IMR-90 (cell line): ENCODE measurements at regions not wholly inside any gene's neighbourhood (a gene's known extent, or its start where the extent isn't known, plus 50 kb on each side); places are given as distances from the start of the nearest gene placed in this dataset.

Experiments
- ATAC-seq: fragments of 200-7000 bp; cut with Tn5 transposase; 2 replicates; pipeline ENCODE4 v1.9.1; 2020; ENCODE audit warnings: low read depth, mild to moderate bottlenecking, moderate library complexity
- BruUV-seq: library from RNA; stranded (reverse); fragments of 400-500 nt; replicated peaks from 2 replicates; lab custom pipeline; 2021; lab: Mats Ljungman, UMichigan
- CTCF ChIA-PET: fragments of 300-600 bp; formaldehyde crosslinking; extraction: SDS; loops from one replicate; lab custom pipeline; 2021; ENCODE audit warnings: antibody characterized with exemption; lab: Yijun Ruan, JAX
- POLR2A ChIA-PET: fragments of 300-600 bp; sonication (Branson Sonifier 250); formaldehyde crosslinking; loops from one replicate; lab custom pipeline; 2022; ENCODE audit warnings: antibody characterized with exemption; ENCODE audit not compliant: unreplicated experiment; lab: Charles Lee
- DNase-seq: peaks from one replicate; pipeline ENCODE4 v3.0.0; 2013
- H2AFZ ChIP-seq: replicated peaks from 2 replicates; pipeline ENCODE3; 2013; ENCODE audit warnings: low read length, mild to moderate bottlenecking; ENCODE audit not compliant: poor library complexity
- H2AK5ac ChIP-seq: 2 replicates; pipeline ENCODE4 v1.6.1; 2013; ENCODE audit warnings: low read depth, low read length, inconsistent platforms
- H2AK9ac ChIP-seq: replicated peaks from 2 replicates; pipeline ENCODE3; 2013; ENCODE audit warnings: mild to moderate bottlenecking, low read depth, low read length, moderate library complexity; ENCODE audit not compliant: poor library complexity
- H2BK120ac ChIP-seq: 2 replicates; pipeline ENCODE4 v1.6.1; 2013; ENCODE audit warnings: low read depth, low read length, inconsistent platforms
- H2BK15ac ChIP-seq: 3 replicates; pipeline ENCODE4 v1.6.1; 2013; ENCODE audit warnings: low read depth, low read length, inconsistent platforms
- H2BK20ac ChIP-seq: 2 replicates; pipeline ENCODE4 v1.6.1; 2013; ENCODE audit warnings: low read depth, mild to moderate bottlenecking, inconsistent platforms, low read length, moderate library complexity
- H2BK5ac ChIP-seq: 2 replicates; pipeline ENCODE4 v1.6.1; 2013; ENCODE audit warnings: mild to moderate bottlenecking, low read depth, low read length, inconsistent platforms; ENCODE audit not compliant: poor library complexity, severe bottlenecking
- H3K14ac ChIP-seq: replicated peaks from 2 replicates; pipeline ENCODE4 v1.6.1; 2013; ENCODE audit warnings: low read depth, low read length, inconsistent platforms
- H3K18ac ChIP-seq: 2 replicates; pipeline ENCODE4 v1.6.1; 2013; ENCODE audit warnings: low read depth, low read length, control low read depth
- H3K23ac ChIP-seq: 2 replicates; pipeline ENCODE4 v1.6.1; 2013; ENCODE audit warnings: low read depth, low read length, inconsistent platforms
- H3K27ac ChIP-seq: 2 replicates; pipeline ENCODE4 v1.5.1; 2013; ENCODE audit warnings: mild to moderate bottlenecking, control low read depth, low read length; ENCODE audit not compliant: insufficient read depth
- H3K27me3 ChIP-seq: 2 replicates; pipeline ENCODE4 v1.6.1; 2013; ENCODE audit warnings: low read length; ENCODE audit not compliant: control insufficient read depth, insufficient read depth
- H3K36me3 ChIP-seq: 2 replicates; pipeline ENCODE4 v1.6.1; 2013; ENCODE audit warnings: low read length, mixed read lengths; ENCODE audit not compliant: control insufficient read depth, insufficient read depth
- H3K4ac ChIP-seq: 2 replicates; pipeline ENCODE4 v1.6.1; 2013; ENCODE audit warnings: low read depth, low read length, inconsistent platforms
- H3K4me1 ChIP-seq: 2 replicates; pipeline ENCODE4 v1.6.1; 2013; ENCODE audit warnings: low read length, mixed read lengths; ENCODE audit not compliant: control insufficient read depth, insufficient read depth
- H3K4me2 ChIP-seq: 2 replicates; pipeline ENCODE4 v1.6.1; 2013; ENCODE audit warnings: low read depth, mild to moderate bottlenecking, control low read depth, low read length, moderate library complexity
- H3K4me3 ChIP-seq: 2 replicates; pipeline ENCODE4 v1.5.1; 2013; ENCODE audit warnings: low read depth, mild to moderate bottlenecking, control low read depth, low read length, moderate library complexity; ENCODE audit not compliant: insufficient read depth
- H3K56ac ChIP-seq: 2 replicates; pipeline ENCODE4 v1.6.1; 2013; ENCODE audit warnings: low read length, inconsistent platforms; ENCODE audit not compliant: insufficient read depth; ENCODE audit errors: extremely low read depth
- H3K79me1 ChIP-seq, 2 experiments: 2 replicates each; pipeline ENCODE4 v1.6.1; 2013; ENCODE audit warnings: low read length in 2 of 2, inconsistent platforms in 1 of 2, low read depth in 1 of 2
- H3K9ac ChIP-seq: 2 replicates; pipeline ENCODE4 v1.6.1; 2013; ENCODE audit warnings: low read depth, low read length, control low read depth
- H3K9me1 ChIP-seq: 2 replicates; pipeline ENCODE4 v1.6.1; 2013; ENCODE audit warnings: low read length, inconsistent platforms; ENCODE audit not compliant: insufficient read depth
- H3K9me3 ChIP-seq: 2 replicates; pipeline ENCODE4 v1.6.1; 2013; ENCODE audit warnings: low read length; ENCODE audit not compliant: control insufficient read depth, insufficient read depth
- H4K20me1 ChIP-seq: 2 replicates; pipeline ENCODE4 v1.6.1; 2013; ENCODE audit warnings: low read length, inconsistent platforms; ENCODE audit not compliant: insufficient read depth
- H4K5ac ChIP-seq: 2 replicates; pipeline ENCODE4 v1.6.1; 2013; ENCODE audit warnings: mild to moderate bottlenecking, low read depth, low read length, control low read depth
- H4K8ac ChIP-seq, 2 experiments: 2 replicates each; pipeline ENCODE4 v1.6.1; 2013; ENCODE audit warnings: low read depth in 2 of 2, low read length in 2 of 2, control low read depth in 1 of 2, inconsistent platforms in 1 of 2
- H4K91ac ChIP-seq: 2 replicates; pipeline ENCODE4 v1.6.1; 2013; ENCODE audit warnings: low read depth, low read length, inconsistent platforms; ENCODE audit not compliant: insufficient read depth
- BHLHE40 ChIP-seq: fragments of 150-350 bp; IDR thresholded peaks from 2 replicates; pipeline ENCODE4 v1.6.1; 2016; ENCODE audit warnings: mild to moderate bottlenecking, low read depth, low read length
- MXI1 ChIP-seq: IDR thresholded peaks from 2 replicates; pipeline ENCODE4 v1.6.1; 2012; ENCODE audit warnings: low read depth, mild to moderate bottlenecking, low read length, moderate library complexity, borderline replicate concordance
- WGBS, 2 experiments: methylation state at CpG; one replicate each; pipeline versions ENCODE4 v1.1.5 to v1.1.7; 2013; ENCODE audit warnings: missing lambda C conversion rate in 2 of 2; ENCODE audit not compliant: insufficient read length in 1 of 2; ENCODE audit errors: extremely low coverage in 2 of 2; 5-methylcytosine and 5-hydroxymethylcytosine counted together
- dilution Hi-C: fragments of 300-500 bp; cut with HindIII; formaldehyde crosslinking; loops from one replicate; pipeline ENCODE4 v1.14.3; 2018; ENCODE audit warnings: low sequenced_read_pairs; ENCODE audit not compliant: unreplicated experiment
- in situ Hi-C: fragments of 300-500 bp; cut with MboI; formaldehyde crosslinking; loops from 3 replicates; pipeline ENCODE4 v1.14.3; 2019; ENCODE audit warnings: low sequenced_read_pairs, inconsistent platforms, mixed read lengths
- intact Hi-C: fragments of 100-400 bp; cut with micrococcal nuclease; formaldehyde crosslinking; loops from 2 replicates; pipeline ENCODE4 v1.10.0; 2022
- TF ChIP-seq, protein P1 (sequence below): conservative IDR thresholded peaks from 2 replicates; pipeline ENCODE4 v1.5.1; 2012; ENCODE audit warnings: mild to moderate bottlenecking, low read depth, low read length, improper control_type of control experiment

DNA sequence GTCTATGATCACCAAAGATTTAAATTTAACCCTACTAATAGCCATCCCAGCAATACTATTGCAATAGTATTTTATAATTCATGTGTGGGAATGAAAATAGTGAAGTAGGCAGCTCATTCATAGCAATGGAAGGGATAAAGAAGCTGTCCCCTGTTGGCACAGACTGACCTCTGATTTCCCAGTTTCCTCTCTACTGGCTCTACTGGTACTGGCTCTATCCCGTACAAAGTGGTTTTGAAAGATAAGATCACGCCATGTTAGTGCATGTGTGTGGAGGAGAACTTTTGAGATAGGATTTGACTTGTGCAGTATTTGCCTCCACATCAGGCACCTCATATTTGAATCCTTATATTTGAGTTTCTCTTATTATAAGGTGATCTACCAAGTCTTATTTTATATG, 227.3 kb upstream of the ADGRL2 start:
- in situ Hi-C loops, result no loop called here
- no peak overlapping the region for H2BK5ac ChIP-seq
- CTCF ChIA-PET, result no interaction called here

More for the DNA sequence above, 227.3 kb upstream of the ADGRL2 start:
- intact Hi-C loops (no loop called here), dilution Hi-C loops (no loop called here)
- Histone ChIP-seq H3K4ac (no peak overlapping the region), H3K4me3 (no peak overlapping the region), H2AK9ac (no peak overlapping the region), H3K18ac (no peak overlapping the region), H3K23ac (no peak overlapping the region), H3K4me1 (no peaks in the 10 kb centered on the region), H3K4me2 (no peak overlapping the region), H3K36me3 (no peaks in the 10 kb centered on the region), H4K20me1 (no peaks in the 10 kb centered on the region), H4K8ac (no peak overlapping the region), H3K14ac (no peak overlapping the region), H3K9ac (no peak overlapping the region), H3K27me3 (no peaks in the 10 kb centered on the region), H3K9me1 (no peaks in the 10 kb centered on the region), H2AK5ac (no peak overlapping the region), H2AFZ (no peak overlapping the region), H4K5ac (no peak overlapping the region), H2BK20ac (no peak overlapping the region), H3K9me3 (no peaks in the 10 kb centered on the region), H3K56ac (no peak overlapping the region), H2BK15ac (no peak overlapping the region), H3K79me1 (no peaks in the 10 kb centered on the region), H4K91ac (no peak overlapping the region), H3K27ac (no peak overlapping the region), H2BK120ac (no peak overlapping the region)
- no TSS peak for BruUV-seq
- no peak for DNase-seq
- POLR2A ChIA-PET, result no interaction called here
- TF ChIP-seq, protein P1, sequence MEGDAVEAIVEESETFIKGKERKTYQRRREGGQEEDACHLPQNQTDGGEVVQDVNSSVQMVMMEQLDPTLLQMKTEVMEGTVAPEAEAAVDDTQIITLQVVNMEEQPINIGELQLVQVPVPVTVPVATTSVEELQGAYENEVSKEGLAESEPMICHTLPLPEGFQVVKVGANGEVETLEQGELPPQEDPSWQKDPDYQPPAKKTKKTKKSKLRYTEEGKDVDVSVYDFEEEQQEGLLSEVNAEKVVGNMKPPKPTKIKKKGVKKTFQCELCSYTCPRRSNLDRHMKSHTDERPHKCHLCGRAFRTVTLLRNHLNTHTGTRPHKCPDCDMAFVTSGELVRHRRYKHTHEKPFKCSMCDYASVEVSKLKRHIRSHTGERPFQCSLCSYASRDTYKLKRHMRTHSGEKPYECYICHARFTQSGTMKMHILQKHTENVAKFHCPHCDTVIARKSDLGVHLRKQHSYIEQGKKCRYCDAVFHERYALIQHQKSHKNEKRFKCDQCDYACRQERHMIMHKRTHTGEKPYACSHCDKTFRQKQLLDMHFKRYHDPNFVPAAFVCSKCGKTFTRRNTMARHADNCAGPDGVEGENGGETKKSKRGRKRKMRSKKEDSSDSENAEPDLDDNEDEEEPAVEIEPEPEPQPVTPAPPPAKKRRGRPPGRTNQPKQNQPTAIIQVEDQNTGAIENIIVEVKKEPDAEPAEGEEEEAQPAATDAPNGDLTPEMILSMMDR, result no peak
- TF ChIP-seq BHLHE40 (no peak), MXI1 (no peak)
- no peak for ATAC-seq
- no CpG with 5 or more reads among the region's 2 CpGs for WGBS, 2 experiments
